MM.1S (cell line): ENCODE measurements at regions not wholly inside any gene's neighbourhood (a gene's known extent, or its start where the extent isn't known, plus 50 kb on each side); places are given as distances from the start of the nearest gene placed in this dataset.

Experiments used
- EZH2phosphoT487 ChIP-seq: fragments of 300-600 bp; sonication (generic); IDR thresholded peaks from 2 replicates; pipeline ENCODE4 v1.6.1; 2018; ENCODE audit warnings: antibody characterized with exemption, low read length
- TF ChIP-seq, protein P1 (sequence below): fragments of 300-600 bp; sonication (generic); IDR thresholded peaks from 2 replicates; pipeline ENCODE4 v1.5.1; 2016; ENCODE audit warnings: antibody characterized with exemption, low read length, mixed read lengths

DNA sequence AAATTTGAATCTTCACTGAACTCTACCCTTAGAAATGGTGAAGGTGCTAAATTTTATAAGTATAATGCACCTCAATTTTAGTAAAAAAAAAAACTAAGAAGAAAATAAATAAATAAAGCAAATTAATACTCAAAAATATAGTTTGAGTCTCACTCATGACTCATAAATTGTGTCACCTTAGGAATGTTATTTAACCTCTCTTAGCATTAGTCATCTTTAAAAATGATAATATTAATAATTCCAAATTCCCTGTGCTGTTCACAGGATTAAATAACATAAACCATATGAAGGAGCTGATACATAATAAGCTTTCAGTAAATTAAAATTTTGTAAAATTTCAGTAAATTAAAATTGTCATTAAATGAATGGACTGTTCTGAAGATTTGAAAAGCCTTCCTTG is 339.8 kb upstream of the RGMB start:
- TF ChIP-seq, protein P1, sequence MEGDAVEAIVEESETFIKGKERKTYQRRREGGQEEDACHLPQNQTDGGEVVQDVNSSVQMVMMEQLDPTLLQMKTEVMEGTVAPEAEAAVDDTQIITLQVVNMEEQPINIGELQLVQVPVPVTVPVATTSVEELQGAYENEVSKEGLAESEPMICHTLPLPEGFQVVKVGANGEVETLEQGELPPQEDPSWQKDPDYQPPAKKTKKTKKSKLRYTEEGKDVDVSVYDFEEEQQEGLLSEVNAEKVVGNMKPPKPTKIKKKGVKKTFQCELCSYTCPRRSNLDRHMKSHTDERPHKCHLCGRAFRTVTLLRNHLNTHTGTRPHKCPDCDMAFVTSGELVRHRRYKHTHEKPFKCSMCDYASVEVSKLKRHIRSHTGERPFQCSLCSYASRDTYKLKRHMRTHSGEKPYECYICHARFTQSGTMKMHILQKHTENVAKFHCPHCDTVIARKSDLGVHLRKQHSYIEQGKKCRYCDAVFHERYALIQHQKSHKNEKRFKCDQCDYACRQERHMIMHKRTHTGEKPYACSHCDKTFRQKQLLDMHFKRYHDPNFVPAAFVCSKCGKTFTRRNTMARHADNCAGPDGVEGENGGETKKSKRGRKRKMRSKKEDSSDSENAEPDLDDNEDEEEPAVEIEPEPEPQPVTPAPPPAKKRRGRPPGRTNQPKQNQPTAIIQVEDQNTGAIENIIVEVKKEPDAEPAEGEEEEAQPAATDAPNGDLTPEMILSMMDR, result no peak
- TF ChIP-seq EZH2phosphoT487, result no peak
